IMR-90 (cell line): ENCODE measurements at regions not wholly inside any gene's neighbourhood (a gene's known extent, or its start where the extent isn't known, plus 50 kb on each side); places are given as distances from the start of the nearest gene placed in this dataset.

Source experiments
- ATAC-seq: fragments of 200-7000 bp; cut with Tn5 transposase; 2 replicates; pipeline ENCODE4 v1.9.1; 2020; ENCODE audit warnings: low read depth, mild to moderate bottlenecking, moderate library complexity
- BruUV-seq: library from RNA; stranded (reverse); fragments of 400-500 nt; replicated peaks from 2 replicates; lab custom pipeline; 2021; lab: Mats Ljungman, UMichigan
- CTCF ChIA-PET: fragments of 300-600 bp; formaldehyde crosslinking; extraction: SDS; loops from one replicate; lab custom pipeline; 2021; ENCODE audit warnings: antibody characterized with exemption; lab: Yijun Ruan, JAX
- POLR2A ChIA-PET: fragments of 300-600 bp; sonication (Branson Sonifier 250); formaldehyde crosslinking; loops from one replicate; lab custom pipeline; 2022; ENCODE audit warnings: antibody characterized with exemption; ENCODE audit not compliant: unreplicated experiment; lab: Charles Lee
- DNase-seq: peaks from one replicate; pipeline ENCODE4 v3.0.0; 2013
- H2AFZ ChIP-seq: replicated peaks from 2 replicates; pipeline ENCODE3; 2013; ENCODE audit warnings: low read length, mild to moderate bottlenecking; ENCODE audit not compliant: poor library complexity
- H2AK5ac ChIP-seq: 2 replicates; pipeline ENCODE4 v1.6.1; 2013; ENCODE audit warnings: low read depth, low read length, inconsistent platforms
- H2AK9ac ChIP-seq: replicated peaks from 2 replicates; pipeline ENCODE3; 2013; ENCODE audit warnings: mild to moderate bottlenecking, low read depth, low read length, moderate library complexity; ENCODE audit not compliant: poor library complexity
- H2BK120ac ChIP-seq: 2 replicates; pipeline ENCODE4 v1.6.1; 2013; ENCODE audit warnings: low read depth, low read length, inconsistent platforms
- H2BK15ac ChIP-seq: 3 replicates; pipeline ENCODE4 v1.6.1; 2013; ENCODE audit warnings: low read depth, low read length, inconsistent platforms
- H2BK20ac ChIP-seq: 2 replicates; pipeline ENCODE4 v1.6.1; 2013; ENCODE audit warnings: low read depth, mild to moderate bottlenecking, inconsistent platforms, low read length, moderate library complexity
- H2BK5ac ChIP-seq: 2 replicates; pipeline ENCODE4 v1.6.1; 2013; ENCODE audit warnings: mild to moderate bottlenecking, low read depth, low read length, inconsistent platforms; ENCODE audit not compliant: poor library complexity, severe bottlenecking
- H3K14ac ChIP-seq: replicated peaks from 2 replicates; pipeline ENCODE4 v1.6.1; 2013; ENCODE audit warnings: low read depth, low read length, inconsistent platforms
- H3K18ac ChIP-seq: 2 replicates; pipeline ENCODE4 v1.6.1; 2013; ENCODE audit warnings: low read depth, low read length, control low read depth
- H3K23ac ChIP-seq: 2 replicates; pipeline ENCODE4 v1.6.1; 2013; ENCODE audit warnings: low read depth, low read length, inconsistent platforms
- H3K27ac ChIP-seq: 2 replicates; pipeline ENCODE4 v1.5.1; 2013; ENCODE audit warnings: mild to moderate bottlenecking, control low read depth, low read length; ENCODE audit not compliant: insufficient read depth
- H3K27me3 ChIP-seq: 2 replicates; pipeline ENCODE4 v1.6.1; 2013; ENCODE audit warnings: low read length; ENCODE audit not compliant: control insufficient read depth, insufficient read depth
- H3K36me3 ChIP-seq: 2 replicates; pipeline ENCODE4 v1.6.1; 2013; ENCODE audit warnings: low read length, mixed read lengths; ENCODE audit not compliant: control insufficient read depth, insufficient read depth
- H3K4ac ChIP-seq: 2 replicates; pipeline ENCODE4 v1.6.1; 2013; ENCODE audit warnings: low read depth, low read length, inconsistent platforms
- H3K4me1 ChIP-seq: 2 replicates; pipeline ENCODE4 v1.6.1; 2013; ENCODE audit warnings: low read length, mixed read lengths; ENCODE audit not compliant: control insufficient read depth, insufficient read depth
- H3K4me2 ChIP-seq: 2 replicates; pipeline ENCODE4 v1.6.1; 2013; ENCODE audit warnings: low read depth, mild to moderate bottlenecking, control low read depth, low read length, moderate library complexity
- H3K4me3 ChIP-seq: 2 replicates; pipeline ENCODE4 v1.5.1; 2013; ENCODE audit warnings: low read depth, mild to moderate bottlenecking, control low read depth, low read length, moderate library complexity; ENCODE audit not compliant: insufficient read depth
- H3K56ac ChIP-seq: 2 replicates; pipeline ENCODE4 v1.6.1; 2013; ENCODE audit warnings: low read length, inconsistent platforms; ENCODE audit not compliant: insufficient read depth; ENCODE audit errors: extremely low read depth
- H3K79me1 ChIP-seq, 2 experiments: 2 replicates each; pipeline ENCODE4 v1.6.1; 2013; ENCODE audit warnings: low read length in 2 of 2, inconsistent platforms in 1 of 2, low read depth in 1 of 2
- H3K9ac ChIP-seq: 2 replicates; pipeline ENCODE4 v1.6.1; 2013; ENCODE audit warnings: low read depth, low read length, control low read depth
- H3K9me1 ChIP-seq: 2 replicates; pipeline ENCODE4 v1.6.1; 2013; ENCODE audit warnings: low read length, inconsistent platforms; ENCODE audit not compliant: insufficient read depth
- H3K9me3 ChIP-seq: 2 replicates; pipeline ENCODE4 v1.6.1; 2013; ENCODE audit warnings: low read length; ENCODE audit not compliant: control insufficient read depth, insufficient read depth
- H4K20me1 ChIP-seq: 2 replicates; pipeline ENCODE4 v1.6.1; 2013; ENCODE audit warnings: low read length, inconsistent platforms; ENCODE audit not compliant: insufficient read depth
- H4K5ac ChIP-seq: 2 replicates; pipeline ENCODE4 v1.6.1; 2013; ENCODE audit warnings: mild to moderate bottlenecking, low read depth, low read length, control low read depth
- H4K8ac ChIP-seq, 2 experiments: 2 replicates each; pipeline ENCODE4 v1.6.1; 2013; ENCODE audit warnings: low read depth in 2 of 2, low read length in 2 of 2, control low read depth in 1 of 2, inconsistent platforms in 1 of 2
- H4K91ac ChIP-seq: 2 replicates; pipeline ENCODE4 v1.6.1; 2013; ENCODE audit warnings: low read depth, low read length, inconsistent platforms; ENCODE audit not compliant: insufficient read depth
- BHLHE40 ChIP-seq: fragments of 150-350 bp; IDR thresholded peaks from 2 replicates; pipeline ENCODE4 v1.6.1; 2016; ENCODE audit warnings: mild to moderate bottlenecking, low read depth, low read length
- CEBPB ChIP-seq: IDR thresholded peaks from 2 replicates; pipeline ENCODE4 v1.6.1; 2012; ENCODE audit warnings: low read depth, low read length, improper control_type of control experiment
- CHD1 ChIP-seq: IDR thresholded peaks from 2 replicates; pipeline ENCODE4 v1.6.1; 2012; ENCODE audit warnings: low read depth, low read length, improper control_type of control experiment
- CTCF ChIP-seq: conservative IDR thresholded peaks from 2 replicates; pipeline ENCODE4 v1.5.1; 2012; ENCODE audit warnings: mild to moderate bottlenecking, low read depth, low read length, improper control_type of control experiment
- ELK1 ChIP-seq: fragments of 150-350 bp; IDR thresholded peaks from 2 replicates; pipeline ENCODE4 v1.6.1; 2016; ENCODE audit warnings: low read depth, mild to moderate bottlenecking, low read length, moderate library complexity, borderline replicate concordance
- FOS ChIP-seq: fragments of 150-350 bp; IDR thresholded peaks from 2 replicates; pipeline ENCODE4 v1.6.1; 2016; ENCODE audit warnings: low read depth, low read length
- MAFK ChIP-seq: IDR thresholded peaks from 2 replicates; pipeline ENCODE4 v1.6.1; 2012; ENCODE audit warnings: low read depth, low read length, improper control_type of control experiment
- MAZ ChIP-seq: IDR thresholded peaks from 2 replicates; pipeline ENCODE4 v1.6.1; 2012; ENCODE audit warnings: low read depth, mild to moderate bottlenecking, low read length, improper control_type of control experiment, moderate library complexity, borderline replicate concordance
- MXI1 ChIP-seq: IDR thresholded peaks from 2 replicates; pipeline ENCODE4 v1.6.1; 2012; ENCODE audit warnings: low read depth, mild to moderate bottlenecking, low read length, moderate library complexity, borderline replicate concordance
- NFE2L2 ChIP-seq: fragments of 150-350 bp; IDR thresholded peaks from 2 replicates; pipeline ENCODE4 v1.6.1; 2016; ENCODE audit warnings: low read depth, mild to moderate bottlenecking, low read length
- POLR2A ChIP-seq: IDR thresholded peaks from 2 replicates; pipeline ENCODE4 v1.6.1; 2012; ENCODE audit warnings: mild to moderate bottlenecking, low read depth, low read length
- RAD21 ChIP-seq: IDR thresholded peaks from 2 replicates; pipeline ENCODE4 v1.6.1; 2012; ENCODE audit warnings: low read length, improper control_type of control experiment
- RCOR1 ChIP-seq: IDR thresholded peaks from 2 replicates; pipeline ENCODE4 v1.6.1; 2012; ENCODE audit warnings: mild to moderate bottlenecking, low read length, improper control_type of control experiment; ENCODE audit not compliant: insufficient replicate concordance
- RFX5 ChIP-seq: IDR thresholded peaks from 2 replicates; pipeline ENCODE4 v1.8.0; 2012; ENCODE audit warnings: low read depth, mild to moderate bottlenecking, low read length, moderate library complexity
- SMC3 ChIP-seq: fragments of 150-350 bp; IDR thresholded peaks from 2 replicates; pipeline ENCODE4 v1.6.1; 2016; ENCODE audit warnings: low read depth, mild to moderate bottlenecking, antibody characterized with exemption, low read length, moderate library complexity
- USF2 ChIP-seq: fragments of 150-350 bp; IDR thresholded peaks from 2 replicates; pipeline ENCODE4 v1.6.1; 2017; ENCODE audit warnings: mild to moderate bottlenecking, antibody characterized with exemption, low read length, low read depth
- WGBS, 2 experiments: methylation state at CpG; one replicate each; pipeline versions ENCODE4 v1.1.5 to v1.1.7; 2013; ENCODE audit warnings: missing lambda C conversion rate in 2 of 2; ENCODE audit not compliant: insufficient read length in 1 of 2; ENCODE audit errors: extremely low coverage in 2 of 2; 5-methylcytosine and 5-hydroxymethylcytosine counted together
- dilution Hi-C: fragments of 300-500 bp; cut with HindIII; formaldehyde crosslinking; loops from one replicate; pipeline ENCODE4 v1.14.3; 2018; ENCODE audit warnings: low sequenced_read_pairs; ENCODE audit not compliant: unreplicated experiment
- in situ Hi-C: fragments of 300-500 bp; cut with MboI; formaldehyde crosslinking; loops from 3 replicates; pipeline ENCODE4 v1.14.3; 2019; ENCODE audit warnings: low sequenced_read_pairs, inconsistent platforms, mixed read lengths
- intact Hi-C: fragments of 100-400 bp; cut with micrococcal nuclease; formaldehyde crosslinking; loops from 2 replicates; pipeline ENCODE4 v1.10.0; 2022

GRCh38 chr11:28900427-28900826 lies 792.2 kb downstream of the METTL15 start:
- CTCF ChIA-PET: no interaction called here
- dilution Hi-C loops: no loop called here
- no TSS peak for BruUV-seq

More at GRCh38 chr11:28900427-28900826, 792.2 kb downstream of the METTL15 start:
- Histone ChIP-seq H3K14ac (no peak overlapping the region), H2BK20ac (no peak overlapping the region), H4K5ac (no peak overlapping the region), H3K4me3 (no peak overlapping the region), H3K4me2 (no peak overlapping the region), H2AFZ (no peak overlapping the region), H3K4me1 (no peaks in the 10 kb centered on the region), H3K27me3 (no peaks in the 10 kb centered on the region), H3K18ac (no peak overlapping the region), H3K27ac (no peak overlapping the region), H2AK9ac (no peak overlapping the region), H3K36me3 (no peaks in the 10 kb centered on the region), H3K9me3 (no peaks in the 10 kb centered on the region), H2BK15ac (no peak overlapping the region; the same call in 2 of the 3 replicates), H3K79me1 (no peaks in the 10 kb centered on the region), H4K8ac (no peak overlapping the region), H2BK120ac (no peak overlapping the region), H3K56ac (no peak overlapping the region), H2BK5ac (no peak overlapping the region), H3K4ac (no peak overlapping the region), H3K9me1 (no peaks in the 10 kb centered on the region), H3K9ac (no peak overlapping the region), H4K20me1 (no peaks in the 10 kb centered on the region), H4K91ac (no peak overlapping the region), H3K23ac (no peak overlapping the region), H2AK5ac (no peak overlapping the region)
- TF ChIP-seq BHLHE40 (no peak), SMC3 (no peak), CTCF (no peak), POLR2A (no peak), FOS (no peak), RAD21 (no peak), ELK1 (no peak), MAZ (no peak), CEBPB (no peak), RFX5 (no peak), MAFK (no peak), CHD1 (no peak), NFE2L2 (no peak), MXI1 (no peak), USF2 (no peak), RCOR1 (no peak)
- no peak for ATAC-seq
- POLR2A ChIA-PET: no interaction called here
- intact Hi-C loops: no loop called here
- no CpG with 5 or more reads among the region's 3 CpGs for WGBS, 2 experiments
- no peak for DNase-seq
- in situ Hi-C loops: no loop called here
